Tibial artery (tissue), 4 donors: ENCODE measurements at regions not wholly inside any gene's neighbourhood (a gene's known extent, or its start where the extent isn't known, plus 50 kb on each side); places are given as distances from the start of the nearest gene placed in this dataset.

Experiments used
- DNase-seq, 2 donors: peaks; one replicate each; pipeline ENCODE4 v3.0.0-alpha.2; 2019
- H3K27ac ChIP-seq, 2 donors: fragments of 200-600 bp; sonication (generic) in 1 of 2; 1 replicate in 1 of 2; 2 replicates in 1 of 2; pipeline ENCODE4 v1.5.1; 2018 to 2019; ENCODE audit warnings: mild to moderate bottlenecking in 1 of 2
- H3K27me3 ChIP-seq, 2 donors: fragments of 200-600 bp; sonication (generic) in 1 of 2; one replicate each; pipeline versions ENCODE4 v1.5.1 to v1.6.0; 2016 to 2019
- H3K36me3 ChIP-seq, 3 donors: fragments of 200-600 bp; sonication (generic) in 2 of 3; one replicate each; pipeline ENCODE4 v1.5.1; 2016 to 2019; ENCODE audit warnings: mild to moderate bottlenecking in 2 of 3
- H3K4me1 ChIP-seq, 4 donors: fragments of 200-600 bp; sonication (generic) in 2 of 4; 1 replicate in 3 of 4; 2 replicates in 1 of 4; pipeline ENCODE4 v1.5.1; 2016 to 2019
- H3K4me3 ChIP-seq, 2 donors: fragments of 200-600 bp; sonication (generic) in 1 of 2; 1 replicate in 1 of 2; 2 replicates in 1 of 2; pipeline ENCODE4 v1.5.1; 2018 to 2019; ENCODE audit warnings: mild to moderate bottlenecking in 2 of 2
- H3K9me3 ChIP-seq, 3 donors: fragments of 200-600 bp; sonication (generic) in 1 of 3; one replicate each; pipeline ENCODE4 v1.5.1; 2016 to 2019
- intact Hi-C: fragments of 100-400 bp; cut with DNase I; formaldehyde crosslinking; loops from one replicate; pipeline ENCODE4 v1.15.0; 2023; ENCODE audit warnings: low total_unique reads
- TF ChIP-seq, protein P1 (sequence below), 2 experiments: fragments of 200-600 bp in 1 of 2; fragments of 450-650 bp in 1 of 2; IDR thresholded peaks; one replicate each; pipeline ENCODE4 v1.5.1; 2017 to 2019; ENCODE audit warnings: antibody characterized with exemption in 2 of 2, mild to moderate bottlenecking in 1 of 2, moderate library complexity in 1 of 2

DNA sequence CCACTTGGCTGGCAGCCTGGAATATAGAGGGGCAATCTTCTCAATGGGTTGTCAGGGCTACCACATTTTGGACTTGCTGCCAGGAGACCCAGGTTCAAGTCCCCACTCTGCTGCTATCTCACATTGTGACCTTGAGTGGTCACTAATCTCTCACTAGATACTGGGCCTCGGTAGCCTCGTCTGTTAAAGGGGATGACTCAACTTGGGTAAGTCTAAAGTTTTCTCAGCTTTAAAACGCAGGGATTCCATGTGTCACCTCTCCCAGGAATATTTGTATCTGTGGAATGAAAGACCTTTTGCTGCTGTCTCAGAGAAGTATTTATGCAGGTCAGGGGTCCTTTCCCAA is 86.3 kb downstream of the SEMA4F start:
- no peak overlapping the region for H3K4me3 ChIP-seq
- no peak for DNase-seq
- no peaks in the 10 kb centered on the region for H3K36me3 ChIP-seq
- TF ChIP-seq, protein P1, sequence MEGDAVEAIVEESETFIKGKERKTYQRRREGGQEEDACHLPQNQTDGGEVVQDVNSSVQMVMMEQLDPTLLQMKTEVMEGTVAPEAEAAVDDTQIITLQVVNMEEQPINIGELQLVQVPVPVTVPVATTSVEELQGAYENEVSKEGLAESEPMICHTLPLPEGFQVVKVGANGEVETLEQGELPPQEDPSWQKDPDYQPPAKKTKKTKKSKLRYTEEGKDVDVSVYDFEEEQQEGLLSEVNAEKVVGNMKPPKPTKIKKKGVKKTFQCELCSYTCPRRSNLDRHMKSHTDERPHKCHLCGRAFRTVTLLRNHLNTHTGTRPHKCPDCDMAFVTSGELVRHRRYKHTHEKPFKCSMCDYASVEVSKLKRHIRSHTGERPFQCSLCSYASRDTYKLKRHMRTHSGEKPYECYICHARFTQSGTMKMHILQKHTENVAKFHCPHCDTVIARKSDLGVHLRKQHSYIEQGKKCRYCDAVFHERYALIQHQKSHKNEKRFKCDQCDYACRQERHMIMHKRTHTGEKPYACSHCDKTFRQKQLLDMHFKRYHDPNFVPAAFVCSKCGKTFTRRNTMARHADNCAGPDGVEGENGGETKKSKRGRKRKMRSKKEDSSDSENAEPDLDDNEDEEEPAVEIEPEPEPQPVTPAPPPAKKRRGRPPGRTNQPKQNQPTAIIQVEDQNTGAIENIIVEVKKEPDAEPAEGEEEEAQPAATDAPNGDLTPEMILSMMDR (IDR thresholded peaks at IDR 0.05): no peak
- intact Hi-C loops: no loop called here
- peak overlapping the region; percentile 66 to 81 for H3K27ac ChIP-seq
- H3K9me3 ChIP-seq: peaks cover 0 to 5% (median 0%) of the 10 kb centered on the region in 3 donors
- peaks cover 0 to 30% (median 16%) of the 10 kb centered on the region in 4 donors for H3K4me1 ChIP-seq
- H3K27me3 ChIP-seq: no peaks in the 10 kb centered on the region

DNA sequence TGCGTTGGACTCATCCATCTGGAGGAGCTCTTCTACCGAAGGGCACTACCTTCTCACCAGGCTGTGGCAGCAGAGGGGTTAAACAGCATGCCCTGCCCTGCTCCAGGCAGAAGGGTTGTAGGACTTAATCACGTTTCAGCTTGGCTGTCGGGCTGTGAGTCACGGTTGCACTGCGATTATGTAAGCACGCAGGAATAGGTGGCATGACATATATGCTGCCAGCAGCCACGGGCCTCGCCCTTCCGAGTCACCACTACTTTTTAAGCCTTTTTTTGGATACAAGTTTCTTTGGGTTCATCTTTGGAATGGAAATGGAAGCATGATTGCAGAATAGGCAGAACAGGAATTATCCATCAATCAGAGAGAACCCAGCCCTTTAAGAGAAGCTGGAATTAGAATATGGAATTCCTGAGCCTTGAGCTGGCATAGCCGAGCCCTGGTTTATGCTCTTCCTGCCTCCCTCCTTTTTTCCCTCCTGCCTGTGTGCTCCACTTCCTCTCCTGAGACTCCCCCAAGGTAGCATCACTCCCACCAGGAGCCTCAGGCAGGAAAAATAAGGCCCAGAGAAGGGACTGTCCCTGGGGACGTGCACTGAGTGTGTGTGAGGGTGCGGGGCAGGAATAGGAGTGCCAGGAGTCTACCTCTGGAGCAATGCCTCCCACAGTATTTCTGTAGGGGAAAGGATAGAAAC is 86.8 kb downstream of the SEMA4F start:
- Histone ChIP-seq H3K27ac (peak overlapping the region; percentile 66 to 81), H3K9me3 (peaks cover 0 to 5% (median 0%) of the 10 kb centered on the region in 3 donors), H3K36me3 (no peaks in the 10 kb centered on the region), H3K27me3 (no peaks in the 10 kb centered on the region), H3K4me1 (peaks cover 0 to 30% (median 16%) of the 10 kb centered on the region in 4 donors), H3K4me3 (no peak overlapping the region)
- TF ChIP-seq, protein P1 (IDR thresholded peaks at IDR 0.05): no peak
- intact Hi-C loops: no loop called here
- DNase-seq: peak; percentile 56 to 92

DNA sequence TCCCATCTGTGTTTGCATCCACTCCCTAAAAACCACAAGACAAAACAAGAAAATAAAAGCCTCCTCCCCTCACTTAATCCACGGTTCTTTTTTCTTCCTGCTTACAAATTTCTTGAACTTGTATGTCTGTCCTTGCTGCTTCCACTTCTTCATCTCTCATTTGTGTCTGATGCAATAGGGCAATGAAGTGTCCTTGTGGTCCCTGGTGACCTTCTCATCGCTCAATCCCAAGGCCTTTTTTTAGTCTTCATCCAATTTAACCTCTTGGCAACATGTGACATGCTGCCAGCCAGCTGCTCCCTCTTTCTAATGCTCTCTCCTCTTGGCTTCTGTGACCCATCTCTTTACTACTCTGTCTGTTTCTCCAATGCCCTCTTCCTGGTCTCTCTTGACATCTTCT is 87.6 kb downstream of the SEMA4F start:
- peaks cover 0 to 30% (median 16%) of the 10 kb centered on the region in 4 donors for H3K4me1 ChIP-seq
- TF ChIP-seq, protein P1 (IDR thresholded peaks at IDR 0.05): no peak
- no peak for DNase-seq
- intact Hi-C loops: no loop called here
- H3K4me3 ChIP-seq: no peak overlapping the region
- no peaks in the 10 kb centered on the region for H3K27me3 ChIP-seq
- H3K9me3 ChIP-seq: peaks cover 0 to 2% (median 0%) of the 10 kb centered on the region in 3 donors
- no peaks in the 10 kb centered on the region for H3K36me3 ChIP-seq
- peak overlapping the region; percentile 66 to 81 for H3K27ac ChIP-seq

DNA sequence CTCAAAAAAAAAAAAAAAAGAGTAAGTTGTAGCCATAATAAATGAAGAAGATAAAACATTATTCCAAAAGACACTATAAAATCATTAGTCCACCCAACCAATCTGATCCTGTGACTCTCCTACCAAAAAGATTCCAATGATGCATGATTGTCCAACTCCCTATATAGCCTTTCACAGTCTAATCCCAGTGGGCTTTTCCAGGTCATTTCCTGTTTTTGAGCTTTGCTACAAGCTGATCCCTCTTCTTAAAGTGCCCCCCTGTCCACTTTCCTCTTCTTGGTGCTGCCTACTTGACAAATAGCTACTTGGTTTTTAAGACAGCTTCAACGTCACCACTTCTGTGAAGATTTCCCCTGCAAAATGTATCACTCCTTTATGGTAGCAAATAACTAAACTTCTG is 88.4 kb downstream of the SEMA4F start:
- Histone ChIP-seq H3K9me3 (no peaks in the 10 kb centered on the region), H3K4me3 (no peak overlapping the region), H3K27me3 (no peaks in the 10 kb centered on the region), H3K27ac (no peak overlapping the region), H3K4me1 (peaks cover 0 to 30% (median 16%) of the 10 kb centered on the region in 4 donors), H3K36me3 (no peaks in the 10 kb centered on the region)
- intact Hi-C loops: no loop called here
- no peak for DNase-seq
- TF ChIP-seq, protein P1 (IDR thresholded peaks at IDR 0.05): no peak

DNA sequence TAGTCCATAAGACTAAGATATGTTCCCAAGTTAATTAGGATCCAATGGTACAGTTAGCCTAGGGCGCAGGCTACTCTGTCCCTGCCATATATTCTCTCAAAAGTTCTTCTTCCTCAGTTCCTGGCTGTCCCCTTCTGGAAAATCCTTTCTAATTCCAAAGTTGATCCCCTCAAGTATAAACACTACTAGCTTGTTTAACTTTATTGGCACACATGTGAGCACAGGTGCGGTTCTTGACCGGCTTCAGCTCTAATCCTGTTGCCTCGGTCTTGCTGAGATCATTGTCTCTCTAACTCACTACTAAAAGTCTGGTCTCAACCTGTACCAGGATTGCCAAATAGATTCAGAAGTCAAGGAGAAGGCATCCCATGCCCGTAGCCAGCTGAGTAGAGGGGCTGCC is 89.0 kb downstream of the SEMA4F start:
- H3K4me1 ChIP-seq: peaks cover 0 to 30% (median 16%) of the 10 kb centered on the region in 4 donors
- H3K36me3 ChIP-seq: no peaks in the 10 kb centered on the region
- TF ChIP-seq, protein P1 (IDR thresholded peaks at IDR 0.05): no peak
- no peak for DNase-seq
- intact Hi-C loops: no loop called here
- H3K27ac ChIP-seq: no peak overlapping the region
- no peaks in the 10 kb centered on the region for H3K9me3 ChIP-seq
- H3K27me3 ChIP-seq: no peaks in the 10 kb centered on the region
- no peak overlapping the region for H3K4me3 ChIP-seq
